ENCODE measurements at regions not wholly inside any gene's neighbourhood (a gene's known extent, or its start where the extent isn't known, plus 50 kb on each side); places are given as distances from the start of the nearest gene placed in this dataset.
"Not testable (repeated sequence)": the region's sequence is repeated elsewhere in the genome, so short reads cannot be mapped to it uniquely, and the experiment has no call there.

DNA sequence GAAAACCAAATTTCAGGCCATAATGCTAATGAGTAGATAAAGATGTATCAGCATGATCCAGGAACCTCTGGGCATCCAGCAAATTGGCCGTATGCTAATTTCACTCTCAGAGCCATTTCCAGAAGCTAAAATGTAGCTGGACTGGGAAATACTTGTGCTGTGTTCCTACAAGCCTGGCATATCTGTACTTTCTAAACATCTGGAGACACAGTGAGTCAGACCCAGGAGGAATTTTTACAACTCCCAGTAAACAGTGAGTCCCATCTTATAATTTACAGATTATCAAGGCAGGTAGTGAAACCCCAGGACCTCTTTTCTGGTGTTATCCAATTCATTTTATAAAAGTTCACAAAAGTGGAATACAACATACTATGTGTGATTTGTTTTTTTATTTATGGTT, 683.0 kb upstream of the ADGRB3 start:
- 46% methylated on average over 1 of the region's 1 CpG for WGBS
- no peak for DNase-seq (ENCODE audit: low spot score)
- intact Hi-C loops (cut with DNase I), result no loop called here
- no peaks in the 10 kb centered on the region for H3K9me3 ChIP-seq
- H3K36me3 ChIP-seq, result no peaks in the 10 kb centered on the region
- H3K27me3 ChIP-seq (replicated peaks; ENCODE audit: insufficient read depth), result no peaks in the 10 kb centered on the region
- no peaks in the 10 kb centered on the region for H3K4me1 ChIP-seq (replicated peaks)
- no peak for TF ChIP-seq POLR2AphosphoS5 (IDR thresholded peaks at IDR 0.05)
- TF ChIP-seq POLR2A (IDR thresholded peaks at IDR 0.05), result no peak
- TF ChIP-seq CTCF (IDR thresholded peaks at IDR 0.05), result no peak
- H3K4me3 ChIP-seq, result no peak overlapping the region
- H3K27ac ChIP-seq, result no peak overlapping the region

DNA sequence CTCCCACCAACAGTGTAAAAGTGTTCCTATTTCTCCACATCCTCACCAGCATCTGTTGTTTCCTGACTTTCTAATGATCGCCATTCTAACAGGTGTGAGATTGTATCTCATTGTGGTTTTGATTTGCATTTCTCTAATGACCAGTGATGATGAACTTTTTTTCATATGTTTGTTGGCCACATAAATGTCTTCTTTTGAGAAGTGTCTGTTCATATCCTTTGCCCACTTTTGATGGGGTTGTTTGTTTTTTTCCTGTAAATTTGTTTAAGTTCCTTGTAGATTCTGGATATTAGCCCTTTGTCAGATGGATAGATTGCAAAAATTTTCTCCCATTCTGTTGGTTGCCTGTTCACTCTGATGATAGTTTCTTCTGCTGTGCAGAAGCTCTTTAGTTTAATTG, 687.3 kb upstream of the ADGRB3 start:
- H3K36me3 ChIP-seq; intact Hi-C loops (cut with DNase I); H3K9me3 ChIP-seq; H3K4me3 ChIP-seq; H3K27ac ChIP-seq; DNase-seq (ENCODE audit: low spot score); H3K27me3 ChIP-seq (replicated peaks; ENCODE audit: insufficient read depth); H3K4me1 ChIP-seq (replicated peaks): not testable (repeated sequence)
- 100% methylated on average over 1 of the region's 1 CpG for WGBS

GRCh38 chr6:67935976-67936477, 699.1 kb upstream of the ADGRB3 start:
- WGBS, result 58% methylated on average over 2 of the region's 2 CpGs
- intact Hi-C loops (cut with DNase I), result no loop called here
- Histone ChIP-seq H3K27ac (no peak overlapping the region), H3K36me3 (no peaks in the 10 kb centered on the region), H3K27me3 (replicated peaks; ENCODE audit: insufficient read depth) (no peaks in the 10 kb centered on the region), H3K9me3 (no peaks in the 10 kb centered on the region), H3K4me1 (replicated peaks) (no peaks in the 10 kb centered on the region), H3K4me3 (no peak overlapping the region)
- no peak for TF ChIP-seq POLR2AphosphoS5 (IDR thresholded peaks at IDR 0.05)
- TF ChIP-seq POLR2A (IDR thresholded peaks at IDR 0.05), result no peak
- DNase-seq (ENCODE audit: low spot score), result no peak

- intact Hi-C loops (cut with DNase I), result no loop called here
- 53% methylated on average over 1 of the region's 1 CpG for WGBS
- Histone ChIP-seq H3K27me3 (replicated peaks; ENCODE audit: insufficient read depth) (no peaks in the 10 kb centered on the region), H3K27ac (no peak overlapping the region), H3K9me3 (no peaks in the 10 kb centered on the region), H3K4me3 (no peak overlapping the region), H3K36me3 (no peaks in the 10 kb centered on the region), H3K4me1 (replicated peaks) (no peaks in the 10 kb centered on the region)
- TF ChIP-seq CTCF (IDR thresholded peaks at IDR 0.05) (no peak), POLR2AphosphoS5 (IDR thresholded peaks at IDR 0.05) (no peak), POLR2A (IDR thresholded peaks at IDR 0.05) (no peak)
- DNase-seq (ENCODE audit: low spot score), result no peak
Measured at GRCh38 chr6:67933278-67933677, 701.8 kb upstream of the ADGRB3 start.

GRCh38 chr6:67922588-67922987, 712.5 kb upstream of the ADGRB3 start:
- H3K9me3 ChIP-seq; H3K27ac ChIP-seq; H3K4me1 ChIP-seq (replicated peaks); H3K4me3 ChIP-seq; H3K27me3 ChIP-seq (replicated peaks; ENCODE audit: insufficient read depth); H3K36me3 ChIP-seq; DNase-seq (ENCODE audit: low spot score); intact Hi-C loops (cut with DNase I): not testable (repeated sequence)
- WGBS, result 86% methylated on average over 2 of the region's 3 CpGs

DNA sequence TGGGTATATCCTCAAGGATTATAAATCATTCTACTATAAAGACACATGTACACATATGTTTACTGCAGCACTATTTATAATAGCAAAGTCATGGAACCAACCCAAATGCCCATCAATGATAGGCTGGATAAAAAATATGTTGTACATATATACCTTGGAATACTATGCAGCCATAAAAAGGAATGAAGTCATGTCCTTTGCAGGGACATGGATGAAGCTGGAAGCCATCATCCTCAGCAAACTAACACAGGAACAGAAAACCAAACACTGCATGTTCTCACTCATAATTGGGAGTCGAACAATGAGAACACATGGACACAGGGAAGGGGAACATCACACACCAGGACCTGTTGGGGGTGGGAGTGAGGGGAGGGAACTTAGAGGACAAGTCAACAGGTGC, 715.0 kb upstream of the ADGRB3 start:
- H3K4me1 ChIP-seq (replicated peaks); H3K9me3 ChIP-seq; H3K27ac ChIP-seq; H3K4me3 ChIP-seq; DNase-seq (ENCODE audit: low spot score); H3K27me3 ChIP-seq (replicated peaks; ENCODE audit: insufficient read depth); intact Hi-C loops (cut with DNase I); H3K36me3 ChIP-seq: not testable (repeated sequence)
- WGBS, result 100% methylated on average over 1 of the region's 1 CpG

- intact Hi-C loops (cut with DNase I), result no loop called here
- Histone ChIP-seq H3K27ac (no peak overlapping the region), H3K9me3 (no peaks in the 10 kb centered on the region), H3K36me3 (no peaks in the 10 kb centered on the region), H3K27me3 (replicated peaks; ENCODE audit: insufficient read depth) (no peaks in the 10 kb centered on the region), H3K4me1 (replicated peaks) (no peaks in the 10 kb centered on the region), H3K4me3 (no peak overlapping the region)
- DNase-seq (ENCODE audit: low spot score), result no peak
- 75% methylated on average over 2 of the region's 2 CpGs for WGBS
- TF ChIP-seq POLR2AphosphoS5 (IDR thresholded peaks at IDR 0.05) (no peak), POLR2A (IDR thresholded peaks at IDR 0.05) (no peak), CTCF (IDR thresholded peaks at IDR 0.05) (no peak)
Measured at GRCh38 chr6:67916399-67916798, 718.7 kb upstream of the ADGRB3 start.

Data from prostate gland (tissue), 2 donors.